ENCODE measurements at regions not wholly inside any gene's neighbourhood (a gene's known extent, or its start where the extent isn't known, plus 50 kb on each side); places are given as distances from the start of the nearest gene placed in this dataset.
A peak's percentile ranks its signal among the peaks of the same experiment; 100 is the strongest.

- no peaks in the 10 kb centered on the region for H3K36me3 ChIP-seq
- no peak overlapping the region for H3K27ac ChIP-seq
- no peak for TF ChIP-seq CTCF (IDR thresholded peaks at IDR 0.05; ENCODE audit: low read depth, low read length)
- DNase-seq, result no peak
- H3K4me3 ChIP-seq (ENCODE audit: low read depth, low read length), result no peak overlapping the region
- no peaks in the 10 kb centered on the region for H3K27me3 ChIP-seq (ENCODE audit: insufficient read depth, low read depth, severe bottlenecking)
- no peaks in the 10 kb centered on the region for H3K9me3 ChIP-seq (ENCODE audit: severe bottlenecking)
These were observed 194.9 kb upstream of the HAAO start for GRCh38 chr2:42987112-42987922.

- H3K27ac ChIP-seq, result no peak overlapping the region
These were observed 192.2 kb upstream of the HAAO start for GRCh38 chr2:42984617-42985016.

GRCh38 chr2:42984081-42984480, 191.7 kb upstream of the HAAO start:
- no peak overlapping the region for H3K27ac ChIP-seq
- H3K36me3 ChIP-seq, result no peaks in the 10 kb centered on the region
- no peak for TF ChIP-seq CTCF (IDR thresholded peaks at IDR 0.05; ENCODE audit: low read depth, low read length)
- H3K9me3 ChIP-seq (ENCODE audit: severe bottlenecking), result no peaks in the 10 kb centered on the region
- H3K4me3 ChIP-seq (ENCODE audit: low read depth, low read length), result no peak overlapping the region
- H3K27me3 ChIP-seq (ENCODE audit: insufficient read depth, low read depth, severe bottlenecking), result no peaks in the 10 kb centered on the region
- peak; percentile 31 for DNase-seq

More at GRCh38 chr2:42984617-42985016, 192.2 kb upstream of the HAAO start:
- H3K9me3 ChIP-seq (ENCODE audit: severe bottlenecking), result no peaks in the 10 kb centered on the region
- H3K4me3 ChIP-seq (ENCODE audit: low read depth, low read length), result no peak overlapping the region
- no peaks in the 10 kb centered on the region for H3K36me3 ChIP-seq
- H3K27me3 ChIP-seq (ENCODE audit: insufficient read depth, low read depth, severe bottlenecking), result no peaks in the 10 kb centered on the region
- no peak for TF ChIP-seq CTCF (IDR thresholded peaks at IDR 0.05; ENCODE audit: low read depth, low read length)
- no peak for DNase-seq

GRCh38 chr2:42980764-42981416, 188.5 kb upstream of the HAAO start:
- no peaks in the 10 kb centered on the region for H3K27me3 ChIP-seq (ENCODE audit: insufficient read depth, low read depth, severe bottlenecking)
- TF ChIP-seq CTCF (IDR thresholded peaks at IDR 0.05; ENCODE audit: low read depth, low read length), result no peak
- H3K36me3 ChIP-seq, result no peaks in the 10 kb centered on the region
- H3K4me3 ChIP-seq (ENCODE audit: low read depth, low read length), result no peak overlapping the region
- DNase-seq, result no peak
- no peak overlapping the region for H3K27ac ChIP-seq
- H3K9me3 ChIP-seq (ENCODE audit: severe bottlenecking), result no peaks in the 10 kb centered on the region

GRCh38 chr2:42979870-42980763, 187.7 kb upstream of the HAAO start:
- no peaks in the 10 kb centered on the region for H3K36me3 ChIP-seq
- no peaks in the 10 kb centered on the region for H3K27me3 ChIP-seq (ENCODE audit: insufficient read depth, low read depth, severe bottlenecking)
- no peak for DNase-seq
- no peak overlapping the region for H3K4me3 ChIP-seq (ENCODE audit: low read depth, low read length)
- no peak for TF ChIP-seq CTCF (IDR thresholded peaks at IDR 0.05; ENCODE audit: low read depth, low read length)
- H3K9me3 ChIP-seq (ENCODE audit: severe bottlenecking), result no peaks in the 10 kb centered on the region
- H3K27ac ChIP-seq, result no peak overlapping the region

All from WERI-Rb-1 (cell line).